Osteoblast (primary cell): ENCODE measurements at regions not wholly inside any gene's neighbourhood (a gene's known extent, or its start where the extent isn't known, plus 50 kb on each side); places are given as distances from the start of the nearest gene placed in this dataset.

Source experiments
- DNase-seq: peaks from one replicate; pipeline ENCODE4 v3.0.0; 2011; ENCODE audit warnings: low spot score, mixed read lengths; ENCODE audit not compliant: insufficient read length; ENCODE audit errors: missing footprints
- H2AFZ ChIP-seq: 2 replicates; pipeline ENCODE4 v1.6.0; 2011; ENCODE audit warnings: mild to moderate bottlenecking, low read length
- H3K27ac ChIP-seq: 2 replicates; pipeline ENCODE4 v1.5.1; 2011; ENCODE audit warnings: mild to moderate bottlenecking, low read depth, low read length, moderate library complexity
- H3K27me3 ChIP-seq: 2 replicates; pipeline ENCODE4 v1.6.0; 2012; ENCODE audit warnings: mild to moderate bottlenecking, control low read depth, inconsistent platforms, low read length, moderate library complexity; ENCODE audit not compliant: insufficient read depth
- H3K36me3 ChIP-seq: 2 replicates; pipeline ENCODE4 v1.5.1; 2011; ENCODE audit warnings: mild to moderate bottlenecking, low read length, control low read depth, moderate library complexity; ENCODE audit not compliant: insufficient read depth
- H3K4me1 ChIP-seq: 2 replicates; pipeline ENCODE4 v1.5.1; 2011; ENCODE audit warnings: mild to moderate bottlenecking, low read length, control low read depth, moderate library complexity; ENCODE audit not compliant: insufficient read depth
- H3K4me2 ChIP-seq: 2 replicates; pipeline ENCODE4 v1.6.0; 2011; ENCODE audit warnings: mild to moderate bottlenecking, low read length; ENCODE audit not compliant: insufficient read depth
- H3K4me3 ChIP-seq: fragments of 200-600 bp; sonication (generic); 3 replicates; pipeline ENCODE4 v1.5.1; 2012; ENCODE audit warnings: mild to moderate bottlenecking, low read length, inconsistent platforms; ENCODE audit not compliant: insufficient read depth
- H3K79me2 ChIP-seq: 2 replicates; pipeline ENCODE4 v1.6.0; 2012; ENCODE audit warnings: mild to moderate bottlenecking, low read length, control low read depth, inconsistent platforms; ENCODE audit not compliant: insufficient read depth
- H3K9me3 ChIP-seq: 2 replicates; pipeline ENCODE4 v1.5.1; 2011; ENCODE audit warnings: low read depth, low read length, control low read depth
- H4K20me1 ChIP-seq: 2 replicates; pipeline ENCODE4 v1.6.0; 2012; ENCODE audit warnings: mild to moderate bottlenecking, low read length, control low read depth; ENCODE audit not compliant: insufficient read depth
- TF ChIP-seq, protein P1 (sequence below): IDR thresholded peaks from 2 replicates; pipeline ENCODE4 v1.5.1; 2011; ENCODE audit warnings: mild to moderate bottlenecking, low read depth, low read length, moderate library complexity; ENCODE audit errors: extremely low read depth

- no peaks in the 10 kb centered on the region for H3K4me1 ChIP-seq
- TF ChIP-seq, protein P1, sequence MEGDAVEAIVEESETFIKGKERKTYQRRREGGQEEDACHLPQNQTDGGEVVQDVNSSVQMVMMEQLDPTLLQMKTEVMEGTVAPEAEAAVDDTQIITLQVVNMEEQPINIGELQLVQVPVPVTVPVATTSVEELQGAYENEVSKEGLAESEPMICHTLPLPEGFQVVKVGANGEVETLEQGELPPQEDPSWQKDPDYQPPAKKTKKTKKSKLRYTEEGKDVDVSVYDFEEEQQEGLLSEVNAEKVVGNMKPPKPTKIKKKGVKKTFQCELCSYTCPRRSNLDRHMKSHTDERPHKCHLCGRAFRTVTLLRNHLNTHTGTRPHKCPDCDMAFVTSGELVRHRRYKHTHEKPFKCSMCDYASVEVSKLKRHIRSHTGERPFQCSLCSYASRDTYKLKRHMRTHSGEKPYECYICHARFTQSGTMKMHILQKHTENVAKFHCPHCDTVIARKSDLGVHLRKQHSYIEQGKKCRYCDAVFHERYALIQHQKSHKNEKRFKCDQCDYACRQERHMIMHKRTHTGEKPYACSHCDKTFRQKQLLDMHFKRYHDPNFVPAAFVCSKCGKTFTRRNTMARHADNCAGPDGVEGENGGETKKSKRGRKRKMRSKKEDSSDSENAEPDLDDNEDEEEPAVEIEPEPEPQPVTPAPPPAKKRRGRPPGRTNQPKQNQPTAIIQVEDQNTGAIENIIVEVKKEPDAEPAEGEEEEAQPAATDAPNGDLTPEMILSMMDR, result no peak
Measured at GRCh38 chr16:9338068-9338467, 246.6 kb downstream of the HAPSTR1 start.

GRCh38 chr16:9338510-9338909, 247.1 kb downstream of the HAPSTR1 start:
- no peak overlapping the region for H3K27ac ChIP-seq
- no peaks in the 10 kb centered on the region for H3K27me3 ChIP-seq
- TF ChIP-seq, protein P1, result no peak
- no peaks in the 10 kb centered on the region for H3K36me3 ChIP-seq
- H3K4me1 ChIP-seq, result no peaks in the 10 kb centered on the region
- no peak for DNase-seq
- H4K20me1 ChIP-seq, result no peaks in the 10 kb centered on the region
- H3K79me2 ChIP-seq, result no peaks in the 10 kb centered on the region
- no peak overlapping the region for H2AFZ ChIP-seq
- H3K4me2 ChIP-seq, result no peak overlapping the region
- H3K9me3 ChIP-seq, result no peaks in the 10 kb centered on the region
- H3K4me3 ChIP-seq, result no peak overlapping the region

More at GRCh38 chr16:9338068-9338467, 246.6 kb downstream of the HAPSTR1 start:
- no peaks in the 10 kb centered on the region for H4K20me1 ChIP-seq
- no peaks in the 10 kb centered on the region for H3K79me2 ChIP-seq
- H3K36me3 ChIP-seq, result no peaks in the 10 kb centered on the region
- no peak overlapping the region for H3K4me3 ChIP-seq
- H3K9me3 ChIP-seq, result no peaks in the 10 kb centered on the region
- H3K27me3 ChIP-seq, result no peaks in the 10 kb centered on the region
- no peak overlapping the region for H3K4me2 ChIP-seq
- no peak overlapping the region for H3K27ac ChIP-seq
- no peak overlapping the region for H2AFZ ChIP-seq
- no peak for DNase-seq

DNA sequence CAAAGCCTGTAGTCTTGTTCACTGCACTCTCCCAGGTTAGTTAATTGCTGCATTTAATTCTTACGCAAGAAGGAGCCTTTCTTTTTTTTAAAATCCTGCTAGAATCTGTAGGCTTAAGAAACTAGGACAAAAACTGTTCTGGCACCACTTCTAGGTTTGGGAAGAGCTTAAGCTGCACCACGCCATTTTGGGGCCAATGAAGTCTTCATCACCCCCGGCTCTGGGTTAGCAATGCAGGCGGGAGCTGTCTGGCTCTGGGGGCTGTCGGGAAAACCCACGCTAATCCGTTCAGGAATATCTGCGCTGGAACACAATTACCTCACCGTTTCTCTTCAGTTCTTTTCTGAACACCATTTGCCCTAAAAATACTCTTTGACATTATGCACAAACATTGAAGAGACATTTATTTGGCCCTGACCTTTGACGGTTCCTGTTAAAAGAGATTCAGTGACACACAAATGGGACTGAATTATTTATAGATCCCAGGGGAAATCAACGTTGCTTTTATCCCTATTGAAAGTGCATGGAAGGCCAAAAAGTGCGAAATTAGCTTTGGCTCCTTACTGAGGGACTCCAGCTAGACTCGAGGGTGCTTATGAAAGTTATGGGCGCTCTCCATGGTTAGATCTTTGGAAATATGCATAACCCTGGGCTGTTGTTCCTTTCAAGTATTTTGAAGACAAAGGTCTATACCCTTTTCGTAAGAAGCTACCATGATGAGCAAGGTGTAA, 249.2 kb downstream of the HAPSTR1 start:
- no peak overlapping the region for H3K27ac ChIP-seq
- H3K79me2 ChIP-seq, result no peaks in the 10 kb centered on the region
- H3K9me3 ChIP-seq, result no peaks in the 10 kb centered on the region
- H3K36me3 ChIP-seq, result no peaks in the 10 kb centered on the region
- no peaks in the 10 kb centered on the region for H3K4me1 ChIP-seq
- DNase-seq, result no peak
- no peak overlapping the region for H3K4me2 ChIP-seq
- no peak overlapping the region for H3K4me3 ChIP-seq
- TF ChIP-seq, protein P1, result no peak
- H2AFZ ChIP-seq, result no peak overlapping the region
- H4K20me1 ChIP-seq, result no peaks in the 10 kb centered on the region
- no peaks in the 10 kb centered on the region for H3K27me3 ChIP-seq

DNA sequence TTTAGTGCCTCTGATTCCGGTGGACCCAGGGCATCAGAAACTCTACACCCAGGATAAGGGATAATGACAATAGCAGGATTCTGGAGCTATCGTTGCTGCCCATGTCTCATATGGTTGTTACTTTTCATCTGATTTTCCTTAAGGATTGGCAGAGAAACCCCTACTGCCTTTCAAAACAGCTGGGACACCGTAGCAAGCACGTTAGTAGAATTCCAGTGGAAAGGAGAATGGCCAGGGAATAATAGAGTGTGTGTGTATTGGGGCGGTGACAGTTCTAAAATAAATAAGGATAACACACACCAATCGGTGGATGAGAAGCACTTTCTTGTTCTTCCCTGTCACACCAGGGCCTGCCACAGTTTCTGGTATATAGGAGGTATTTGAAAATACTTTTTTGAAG, 251.8 kb downstream of the HAPSTR1 start:
- Histone ChIP-seq H3K4me3 (no peak overlapping the region), H3K9me3 (no peaks in the 10 kb centered on the region), H3K36me3 (no peaks in the 10 kb centered on the region), H3K4me1 (no peaks in the 10 kb centered on the region), H4K20me1 (no peaks in the 10 kb centered on the region), H3K79me2 (no peaks in the 10 kb centered on the region), H3K27me3 (no peaks in the 10 kb centered on the region), H3K4me2 (no peak overlapping the region), H3K27ac (no peak overlapping the region), H2AFZ (no peak overlapping the region)
- no peak for DNase-seq
- TF ChIP-seq, protein P1, result no peak
